Parathyroid adenoma (tissue), 2 donors: ENCODE measurements at regions not wholly inside any gene's neighbourhood (a gene's known extent, or its start where the extent isn't known, plus 50 kb on each side); places are given as distances from the start of the nearest gene placed in this dataset.

Source experiments
- H2AFZ ChIP-seq: fragments of 300-600 bp; sonication (generic); one replicate; pipeline ENCODE4 v1.7.0; 2017; ENCODE audit warnings: antibody characterized with exemption, mild to moderate bottlenecking
- H3K27ac ChIP-seq: fragments of 300-600 bp; sonication (generic); one replicate; pipeline ENCODE4 v1.7.0; 2017
- H3K27me3 ChIP-seq: fragments of 300-600 bp; sonication (generic); one replicate; pipeline ENCODE4 v1.7.0; 2017; ENCODE audit warnings: low read length; ENCODE audit not compliant: control insufficient read depth, insufficient read depth
- H3K36me3 ChIP-seq: fragments of 300-600 bp; sonication (generic); one replicate; pipeline ENCODE4 v1.7.0; 2017; ENCODE audit warnings: low read length; ENCODE audit not compliant: control insufficient read depth, insufficient read depth
- H3K4me1 ChIP-seq: fragments of 300-600 bp; sonication (generic); one replicate; pipeline ENCODE4 v1.7.0; 2017; ENCODE audit warnings: control low read depth
- H3K4me2 ChIP-seq: fragments of 300-600 bp; sonication (generic); one replicate; pipeline ENCODE4 v1.7.0; 2017; ENCODE audit warnings: low read length
- H3K4me3 ChIP-seq: fragments of 300-600 bp; sonication (generic); one replicate; pipeline ENCODE4 v1.7.0; 2017; ENCODE audit warnings: low read depth, low read length
- H3K79me2 ChIP-seq: fragments of 300-600 bp; sonication (generic); one replicate; pipeline ENCODE4 v1.7.0; 2017; ENCODE audit warnings: control low read depth
- H3K9ac ChIP-seq: fragments of 300-600 bp; sonication (generic); one replicate; pipeline ENCODE4 v1.7.0; 2017; ENCODE audit warnings: mild to moderate bottlenecking
- H3K9me3 ChIP-seq: fragments of 300-600 bp; sonication (generic); one replicate; pipeline ENCODE4 v1.7.0; 2017; ENCODE audit warnings: low read length; ENCODE audit not compliant: control insufficient read depth
- CTCF ChIP-seq: fragments of 300-600 bp; sonication (generic); IDR thresholded peaks from one replicate; pipeline ENCODE4 v1.7.0; 2017; ENCODE audit warnings: antibody characterized with exemption, mild to moderate bottlenecking
- donor health status: primary hyperparathyroidism.

- H3K9ac ChIP-seq = no peak overlapping the region
- no peak overlapping the region for H3K4me3 ChIP-seq
- H3K4me1 ChIP-seq = no peaks in the 10 kb centered on the region
- H3K9me3 ChIP-seq = no peaks in the 10 kb centered on the region
- no peaks in the 10 kb centered on the region for H3K27me3 ChIP-seq
- H3K27ac ChIP-seq = no peak overlapping the region
- no peak overlapping the region for H3K4me2 ChIP-seq
- TF ChIP-seq CTCF = no peak
- no peaks in the 10 kb centered on the region for H3K36me3 ChIP-seq
- no peaks in the 10 kb centered on the region for H3K79me2 ChIP-seq
- no peak overlapping the region for H2AFZ ChIP-seq
Observed at GRCh38 chr5:51273871-51274270, 109.4 kb upstream of the ISL1 start.

GRCh38 chr5:51275428-51275827, 107.8 kb upstream of the ISL1 start:
- Histone ChIP-seq H3K9ac (no peak overlapping the region), H3K27ac (no peak overlapping the region), H3K27me3 (no peaks in the 10 kb centered on the region), H3K4me3 (no peak overlapping the region), H3K9me3 (no peaks in the 10 kb centered on the region), H3K4me1 (no peaks in the 10 kb centered on the region), H3K36me3 (no peaks in the 10 kb centered on the region), H3K4me2 (no peak overlapping the region), H2AFZ (no peak overlapping the region), H3K79me2 (no peaks in the 10 kb centered on the region)
- TF ChIP-seq CTCF = no peak

- H2AFZ ChIP-seq = no peak overlapping the region
- H3K4me1 ChIP-seq = no peaks in the 10 kb centered on the region
- no peak overlapping the region for H3K27ac ChIP-seq
- H3K9ac ChIP-seq = no peak overlapping the region
- H3K36me3 ChIP-seq = no peaks in the 10 kb centered on the region
- no peak overlapping the region for H3K4me2 ChIP-seq
- no peak for TF ChIP-seq CTCF
- H3K9me3 ChIP-seq = no peaks in the 10 kb centered on the region
- H3K27me3 ChIP-seq = no peaks in the 10 kb centered on the region
- H3K79me2 ChIP-seq = no peaks in the 10 kb centered on the region
- H3K4me3 ChIP-seq = no peak overlapping the region
Observed at GRCh38 chr5:51276250-51276649, 107.0 kb upstream of the ISL1 start.

DNA sequence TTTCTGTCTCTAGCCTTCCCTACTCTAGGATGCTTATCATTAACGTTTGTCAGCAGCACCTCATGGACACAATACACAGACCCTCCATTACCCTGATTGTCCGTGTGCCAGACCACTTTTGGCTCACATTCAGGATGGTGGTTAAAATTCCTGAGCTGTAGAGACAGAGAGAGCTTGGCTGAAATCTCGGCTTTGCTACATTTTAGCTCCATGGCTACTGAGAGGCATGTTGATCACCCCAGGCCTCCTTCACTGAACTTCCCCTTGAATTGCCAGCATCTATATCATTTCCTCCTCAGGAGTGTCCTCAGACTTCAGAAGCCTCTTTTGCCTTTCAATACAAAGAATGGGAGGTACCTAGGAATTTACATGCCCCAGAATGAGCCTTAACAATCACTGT, 104.7 kb upstream of the ISL1 start:
- no peak overlapping the region for H3K4me3 ChIP-seq
- H3K79me2 ChIP-seq = no peaks in the 10 kb centered on the region
- H3K4me1 ChIP-seq = no peaks in the 10 kb centered on the region
- no peak overlapping the region for H3K9ac ChIP-seq
- H3K27me3 ChIP-seq = no peaks in the 10 kb centered on the region
- no peak overlapping the region for H3K27ac ChIP-seq
- no peak overlapping the region for H2AFZ ChIP-seq
- H3K9me3 ChIP-seq = no peaks in the 10 kb centered on the region
- TF ChIP-seq CTCF = no peak
- H3K4me2 ChIP-seq = no peak overlapping the region
- H3K36me3 ChIP-seq = no peaks in the 10 kb centered on the region

- no peak overlapping the region for H3K27ac ChIP-seq
- no peaks in the 10 kb centered on the region for H3K27me3 ChIP-seq
- H3K79me2 ChIP-seq = no peaks in the 10 kb centered on the region
- H3K4me2 ChIP-seq = no peak overlapping the region
- no peak overlapping the region for H3K9ac ChIP-seq
- no peaks in the 10 kb centered on the region for H3K36me3 ChIP-seq
- H3K4me1 ChIP-seq = no peaks in the 10 kb centered on the region
- TF ChIP-seq CTCF = no peak
- no peak overlapping the region for H3K4me3 ChIP-seq
- no peaks in the 10 kb centered on the region for H3K9me3 ChIP-seq
- H2AFZ ChIP-seq = no peak overlapping the region
Observed at GRCh38 chr5:51279983-51280706, 103.1 kb upstream of the ISL1 start.
